BJ (cell line): ENCODE measurements at regions not wholly inside any gene's neighbourhood (a gene's known extent, or its start where the extent isn't known, plus 50 kb on each side); places are given as distances from the start of the nearest gene placed in this dataset.
A peak's percentile ranks its signal among the peaks of the same experiment; 100 is the strongest.

Source experiments
- CTCF ChIA-PET: fragments of 350-600 bp; formaldehyde crosslinking; extraction: SDS; loops from one replicate; lab custom pipeline; 2021; ENCODE audit warnings: antibody characterized with exemption, inconsistent platforms; lab: Yijun Ruan, JAX
- POLR2A ChIA-PET: fragments of 300-600 bp; sonication (Branson Sonifier 250); formaldehyde crosslinking; extraction: SDS; loops from one replicate; lab custom pipeline; 2021; ENCODE audit warnings: antibody characterized with exemption; lab: Charles Lee
- DNase-seq: peaks from one replicate; pipeline ENCODE4 v3.0.0-alpha.2; 2011; ENCODE audit warnings: low read depth
- H3K27me3 ChIP-seq: 2 replicates; pipeline ENCODE4 v1.6.0; 2011; ENCODE audit warnings: low read length; ENCODE audit not compliant: control insufficient read depth, insufficient read depth
- H3K36me3 ChIP-seq: 2 replicates; pipeline ENCODE4 v1.5.1; 2011; ENCODE audit warnings: low read length; ENCODE audit not compliant: control insufficient read depth, insufficient read depth
- H3K4me3 ChIP-seq: 2 replicates; pipeline ENCODE4 v1.5.1; 2011; ENCODE audit warnings: low read depth, mild to moderate bottlenecking, control low read depth, low read length
- CTCF ChIP-seq: IDR thresholded peaks from 2 replicates; pipeline ENCODE4 v1.5.1; 2011; ENCODE audit warnings: low read depth, mild to moderate bottlenecking, control low read depth, inconsistent platforms, low read length, moderate library complexity; ENCODE audit not compliant: insufficient read depth

GRCh38 chr21:15483138-15483780, 246.5 kb upstream of the USP25 start:
- no peak overlapping the region for H3K4me3 ChIP-seq
- DNase-seq, result peak; percentile 23
- no peaks in the 10 kb centered on the region for H3K36me3 ChIP-seq
- ChIA-PET POLR2A (no interaction called here), CTCF (interaction anchor here (0.6 to 3.2 kb wide), 21 partner anchors 9 to 1224 kb away, joined by 3 to 24 read pairs (median 4); no protein-coding TSS in a partner anchor)
- H3K27me3 ChIP-seq, result no peaks in the 10 kb centered on the region
- TF ChIP-seq CTCF, result peak; percentile 92

GRCh38 chr21:15486460-15487195, 243.2 kb upstream of the USP25 start:
- H3K4me3 ChIP-seq, result no peak overlapping the region
- H3K27me3 ChIP-seq, result no peaks in the 10 kb centered on the region
- no peak for TF ChIP-seq CTCF
- ChIA-PET CTCF (interaction anchor here (1.3 kb wide), 1 partner anchor 622 kb away, joined by 4 read pairs; no protein-coding TSS in a partner anchor), POLR2A (no interaction called here)
- H3K36me3 ChIP-seq, result no peaks in the 10 kb centered on the region
- DNase-seq, result no peak

DNA sequence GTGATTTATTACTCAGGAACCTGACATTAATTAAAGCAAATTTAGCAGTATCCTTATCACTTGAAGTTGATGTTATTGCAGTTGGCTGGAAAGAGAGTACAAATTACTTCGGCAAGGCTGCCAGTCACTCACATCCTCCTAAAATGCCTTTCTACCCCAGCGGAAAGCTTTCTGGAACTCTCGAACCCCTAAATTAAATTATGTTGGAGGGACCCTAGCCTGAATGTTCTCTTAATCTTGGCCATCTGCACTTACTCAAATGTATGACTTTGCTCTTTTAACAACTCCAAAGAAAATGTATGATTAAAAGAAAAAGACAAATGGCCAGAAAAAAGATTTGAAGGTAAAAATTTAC, 242.6 kb upstream of the USP25 start:
- Histone ChIP-seq H3K27me3 (no peaks in the 10 kb centered on the region), H3K36me3 (no peaks in the 10 kb centered on the region), H3K4me3 (no peak overlapping the region)
- no peak for DNase-seq
- ChIA-PET POLR2A (no interaction called here), CTCF (interaction anchor here (1.8 kb wide), 1 partner anchor 623 kb away, joined by 6 read pairs; no protein-coding TSS in a partner anchor)
- no peak for TF ChIP-seq CTCF

- ChIA-PET CTCF (no interaction called here), POLR2A (interaction anchor here (0.5 kb wide), 1 partner anchor 55 kb away, joined by 3 read pairs; no protein-coding TSS in a partner anchor)
- DNase-seq, result no peak
- Histone ChIP-seq H3K4me3 (no peak overlapping the region), H3K36me3 (no peaks in the 10 kb centered on the region), H3K27me3 (no peaks in the 10 kb centered on the region)
- TF ChIP-seq CTCF, result no peak
Observed at GRCh38 chr21:15491100-15491499, 238.7 kb upstream of the USP25 start.

GRCh38 chr21:15493646-15494045, 236.1 kb upstream of the USP25 start:
- no peak for TF ChIP-seq CTCF
- H3K4me3 ChIP-seq, result no peak overlapping the region
- ChIA-PET CTCF (interaction anchor here (2.4 kb wide), 1 partner anchor 11 kb away, joined by 9 read pairs; no protein-coding TSS in a partner anchor), POLR2A (interaction anchor here (0.6 kb wide), 1 partner anchor 1062 kb away, joined by 3 read pairs; no protein-coding TSS in a partner anchor)
- no peak for DNase-seq
- no peaks in the 10 kb centered on the region for H3K36me3 ChIP-seq
- no peaks in the 10 kb centered on the region for H3K27me3 ChIP-seq
